HCT116 (cell line): ENCODE measurements at regions not wholly inside any gene's neighbourhood (a gene's known extent, or its start where the extent isn't known, plus 50 kb on each side); places are given as distances from the start of the nearest gene placed in this dataset.

Experiments used
- ATAC-seq: fragments of 200-7000 bp; cut with Tn5 transposase; 2 replicates; pipeline ENCODE4 v1.9.1; 2020; ENCODE audit warnings: mild to moderate bottlenecking, moderate library complexity
- BruUV-seq: library from RNA; stranded (reverse); fragments of 400-500 nt; replicated peaks from 2 replicates; lab custom pipeline; 2021; lab: Mats Ljungman, UMichigan
- CTCF ChIA-PET: fragments of 300-600 bp; sonication (Branson Sonifier 250); formaldehyde crosslinking; loops from one replicate; lab custom pipeline; 2021; ENCODE audit warnings: antibody characterized with exemption; lab: Charles Lee
- POLR2A ChIA-PET: fragments of 300-600, 350-600 bp; sonication (Branson Sonifier 250); formaldehyde crosslinking; loops from one replicate; lab custom pipeline; 2021; ENCODE audit warnings: antibody characterized with exemption; lab: Charles Lee
- RAD21 ChIA-PET, 2 experiments: fragments of 300-600 bp; sonication (Branson Sonifier 250); formaldehyde crosslinking; loops; one replicate each; lab custom pipeline; 2023; ENCODE audit warnings: low total read pairs in 2 of 2; ENCODE audit not compliant: uncharacterized antibody in 2 of 2, unreplicated experiment in 2 of 2, low non-redundant PET in 1 of 2; lab: Charles Lee
- DNase-seq: peaks from one replicate; pipeline ENCODE4 v3.0.0-alpha.2; 2010; ENCODE audit warnings: low read depth, low spot score
- H2AFZ ChIP-seq: fragments of 200-600 bp; shearing (Covaris generic), sonication (generic); 2 replicates; pipeline ENCODE4 v1.6.1; 2017; ENCODE audit warnings: low read depth, mixed run types, mixed read lengths, antibody characterized with exemption, low read length; ENCODE audit not compliant: poor library complexity, severe bottlenecking
- H3K27ac ChIP-seq: 2 replicates; pipeline ENCODE4 v1.5.1; 2012; ENCODE audit warnings: low read depth, low read length
- H3K27me3 ChIP-seq: fragments of 200-600 bp; sonication (generic); 2 replicates; pipeline ENCODE4 v1.6.1; 2016; ENCODE audit warnings: mixed run types, low read length, mixed read lengths; ENCODE audit not compliant: insufficient read depth
- H3K36me3 ChIP-seq, 2 experiments: fragments of 200-500 bp in 1 of 2; fragments of 200-600 bp in 1 of 2; sonication (Bioruptor generic) in 1 of 2; sonication (generic) in 1 of 2; 2 replicates each; pipeline versions ENCODE4 v1.5.1 to v1.6.1; 2014 to 2016; ENCODE audit warnings: low read length in 2 of 2, inconsistent platforms in 1 of 2, mixed read lengths in 1 of 2, mixed run types in 1 of 2; ENCODE audit not compliant: insufficient read depth in 2 of 2, control insufficient read depth in 1 of 2
- H3K4me1 ChIP-seq, 2 experiments: fragments of 200-600 bp in 1 of 2; sonication (generic) in 1 of 2; 2 replicates each; pipeline versions ENCODE4 v1.5.1 to v1.6.1; 2012 to 2017; ENCODE audit warnings: low read length in 2 of 2, inconsistent platforms in 1 of 2, mild to moderate bottlenecking in 1 of 2, mixed read lengths in 1 of 2, mixed run types in 1 of 2, moderate library complexity in 1 of 2; ENCODE audit not compliant: insufficient read depth in 2 of 2, control insufficient read depth in 1 of 2
- H3K4me2 ChIP-seq: fragments of 200-600 bp; sonication (generic); 2 replicates; pipeline ENCODE4 v1.6.1; 2017; ENCODE audit warnings: mixed run types, low read length, mixed read lengths
- H3K4me3 ChIP-seq, 2 experiments: fragments of 200-600 bp in 1 of 2; sonication (generic) in 1 of 2; replicated peaks in 1 of 2; 2 replicates each; pipeline ENCODE4 v1.5.1; 2011 to 2016; ENCODE audit warnings: low read length in 2 of 2, control low read depth in 1 of 2, low read depth in 1 of 2, mild to moderate bottlenecking in 1 of 2, mixed read lengths in 1 of 2, mixed run types in 1 of 2
- H3K79me2 ChIP-seq: fragments of 200-600 bp; sonication (generic); 2 replicates; pipeline ENCODE4 v1.6.1; 2017; ENCODE audit warnings: mild to moderate bottlenecking, mixed run types, low read length, moderate library complexity, mixed read lengths; ENCODE audit not compliant: insufficient read depth
- H3K9ac ChIP-seq: fragments of 200-600 bp; sonication (generic); 2 replicates; pipeline ENCODE4 v1.6.1; 2016; ENCODE audit warnings: low read length, mixed read lengths
- H3K9me2 ChIP-seq: fragments of 200-600 bp; sonication (generic), shearing (Covaris generic); 2 replicates; pipeline ENCODE4 v1.6.1; 2017; ENCODE audit warnings: mixed run types, mild to moderate bottlenecking, moderate library complexity; ENCODE audit not compliant: insufficient read depth
- H3K9me3 ChIP-seq, 2 experiments: fragments of 200-500 bp in 1 of 2; fragments of 200-600 bp in 1 of 2; sonication (Bioruptor generic) in 1 of 2; sonication (generic) in 1 of 2; 2 replicates each; pipeline ENCODE4 v1.6.1; 2014 to 2017; ENCODE audit warnings: low read length in 2 of 2, mixed read lengths in 2 of 2, inconsistent platforms in 1 of 2, low read depth in 1 of 2, mild to moderate bottlenecking in 1 of 2, mixed run types in 1 of 2, moderate library complexity in 1 of 2; ENCODE audit not compliant: control insufficient read depth in 1 of 2, insufficient read depth in 1 of 2
- H4K20me1 ChIP-seq: fragments of 200-600 bp; sonication (generic), shearing (Covaris generic); 2 replicates; pipeline ENCODE4 v1.6.1; 2017; ENCODE audit warnings: mixed run types, mild to moderate bottlenecking, moderate library complexity; ENCODE audit not compliant: insufficient read depth
- CEBPB ChIP-seq: IDR thresholded peaks from 2 replicates; pipeline ENCODE4 v1.6.1; 2012; ENCODE audit warnings: low read depth
- CTCF ChIP-seq, 3 experiments: fragments of 200-600 bp in 1 of 3; sonication (generic) in 1 of 3; IDR thresholded peaks in 2 of 3; conservative IDR thresholded peaks in 1 of 3; 2 replicates each; pipeline ENCODE4 v1.5.1; 2012 to 2017; ENCODE audit warnings: low read depth in 2 of 3, low read length in 2 of 3, antibody characterized with exemption in 1 of 3, borderline replicate concordance in 1 of 3, control low read depth in 1 of 3, mild to moderate bottlenecking in 1 of 3, mixed read lengths in 1 of 3, mixed run types in 1 of 3, moderate library complexity in 1 of 3; ENCODE audit not compliant: insufficient read depth in 1 of 3
- EGR1 ChIP-seq: IDR thresholded peaks from 2 replicates; pipeline ENCODE4 v1.6.1; 2012; ENCODE audit warnings: low read depth
- ELF1 ChIP-seq: IDR thresholded peaks from 2 replicates; pipeline ENCODE4 v1.6.1; 2012; ENCODE audit warnings: low read depth, borderline replicate concordance
- EZH2 ChIP-seq: fragments of 200-600 bp; sonication (generic); IDR thresholded peaks from 2 replicates; pipeline ENCODE4 v1.6.1; 2017; ENCODE audit warnings: antibody characterized with exemption, mixed run types
- EZH2phosphoT487 ChIP-seq: fragments of 200-600 bp; IDR thresholded peaks from 2 replicates; pipeline ENCODE4 v1.6.1; 2018; ENCODE audit warnings: antibody characterized with exemption, borderline replicate concordance
- FOSL1 ChIP-seq: IDR thresholded peaks from 2 replicates; pipeline ENCODE4 v1.6.1; 2012; ENCODE audit warnings: low read depth
- JUND ChIP-seq: IDR thresholded peaks from 2 replicates; pipeline ENCODE4 v1.6.1; 2012
- MAX ChIP-seq: IDR thresholded peaks from 2 replicates; pipeline ENCODE4 v1.6.1; 2012
- POLR2A ChIP-seq: IDR thresholded peaks from 2 replicates; pipeline ENCODE4 v1.7.0; 2011; ENCODE audit warnings: borderline replicate concordance; ENCODE audit not compliant: insufficient read depth, insufficient read length; ENCODE audit errors: extremely low read depth
- POLR2AphosphoS5 ChIP-seq: IDR thresholded peaks from 2 replicates; pipeline ENCODE4 v1.6.1; 2011; ENCODE audit warnings: mild to moderate bottlenecking, low read depth, low read length, moderate library complexity
- RAD21 ChIP-seq: IDR thresholded peaks from 2 replicates; pipeline ENCODE4 v1.6.1; 2012; ENCODE audit warnings: low read depth, mild to moderate bottlenecking
- REST ChIP-seq: IDR thresholded peaks from 2 replicates; pipeline ENCODE4 v1.6.1; 2012; ENCODE audit warnings: low read depth
- SP1 ChIP-seq: IDR thresholded peaks from 2 replicates; pipeline ENCODE4 v1.6.1; 2012; ENCODE audit warnings: low read depth
- SRF ChIP-seq: IDR thresholded peaks from 2 replicates; pipeline ENCODE4 v1.6.1; 2012; ENCODE audit warnings: low read depth
- TCF7L2 ChIP-seq: IDR thresholded peaks from 2 replicates; pipeline ENCODE4 v1.7.0; 2011; ENCODE audit warnings: borderline replicate concordance, inconsistent platforms; ENCODE audit not compliant: insufficient read depth, insufficient read length; ENCODE audit errors: extremely low read depth
- YY1 ChIP-seq: IDR thresholded peaks from 2 replicates; pipeline ENCODE4 v1.6.1; 2011; ENCODE audit warnings: low read length, low read depth, moderate library complexity, mild to moderate bottlenecking; ENCODE audit not compliant: insufficient replicate concordance; ENCODE audit errors: extremely low read depth
- intact Hi-C: fragments of 100-400 bp; cut with micrococcal nuclease; formaldehyde crosslinking; loops from 2 replicates; pipeline ENCODE4 v1.10.0; 2022
- TF ChIP-seq, protein P1 (sequence below): IDR thresholded peaks from 2 replicates; pipeline ENCODE4 v1.6.1; 2012
- TF ChIP-seq, protein P2 (sequence below): IDR thresholded peaks from 2 replicates; pipeline ENCODE4 v1.6.1; 2011; ENCODE audit warnings: mild to moderate bottlenecking, low read length, moderate library complexity; ENCODE audit not compliant: insufficient replicate concordance; ENCODE audit errors: extremely low read depth

DNA sequence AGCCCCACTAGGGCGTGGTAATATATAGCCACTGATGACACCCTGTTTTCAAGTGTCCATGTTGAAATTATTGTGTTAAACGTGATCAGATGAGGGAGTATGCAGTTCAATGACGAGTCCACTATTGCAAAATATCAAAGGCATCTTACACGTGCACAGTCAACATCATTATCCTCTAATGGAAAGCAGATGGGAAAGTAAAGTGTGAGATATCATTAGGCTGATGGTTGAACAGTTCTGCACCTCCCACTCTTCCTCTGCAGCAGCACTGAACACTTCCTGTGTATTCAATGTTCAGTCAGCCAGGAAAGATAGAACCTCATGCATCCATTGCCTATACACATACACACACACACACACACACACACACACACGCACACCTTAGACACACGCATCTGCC is 431.8 kb upstream of the CCDC54 start (continued):
- TF ChIP-seq, protein P1, sequence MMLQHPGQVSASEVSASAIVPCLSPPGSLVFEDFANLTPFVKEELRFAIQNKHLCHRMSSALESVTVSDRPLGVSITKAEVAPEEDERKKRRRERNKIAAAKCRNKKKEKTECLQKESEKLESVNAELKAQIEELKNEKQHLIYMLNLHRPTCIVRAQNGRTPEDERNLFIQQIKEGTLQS = no peak
- TF ChIP-seq EGR1 (no peak), FOSL1 (no peak)
- TF ChIP-seq, all 23 proteins: peak for 0

DNA sequence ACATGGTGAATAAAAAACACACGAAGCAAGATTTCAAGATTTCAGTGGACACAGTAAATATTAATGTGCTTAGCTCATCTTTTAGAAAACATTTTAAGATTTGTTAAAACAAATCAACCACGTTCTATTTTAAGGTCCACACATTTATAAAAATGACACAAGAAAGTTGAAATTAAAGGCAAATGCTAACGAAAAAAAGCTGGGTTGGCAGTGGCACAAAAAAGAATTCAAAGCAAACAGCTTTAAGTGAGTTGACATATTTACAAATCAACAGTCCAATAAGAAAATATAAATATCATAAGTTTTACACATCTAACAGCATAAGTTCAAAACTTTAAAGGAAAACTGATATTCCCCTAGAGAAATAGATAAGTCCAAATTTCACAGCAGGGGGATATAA is 430.4 kb upstream of the CCDC54 start:
- no peaks in the 10 kb centered on the region for H3K36me3 ChIP-seq
- no peaks in the 10 kb centered on the region for H4K20me1 ChIP-seq
- H3K27me3 ChIP-seq = no peaks in the 10 kb centered on the region
- POLR2A ChIA-PET = no interaction called here
- no peaks in the 10 kb centered on the region for H3K9me3 ChIP-seq
- H3K9ac ChIP-seq = no peak overlapping the region
- CTCF ChIA-PET = no interaction called here
- H3K4me3 ChIP-seq = no peak overlapping the region
- ATAC-seq (no peak), DNase-seq (no peak)
- no peaks in the 10 kb centered on the region for H3K79me2 ChIP-seq
- no peaks in the 10 kb centered on the region for H3K9me2 ChIP-seq
- no TSS peak for BruUV-seq
- H3K4me1 ChIP-seq = no peaks in the 10 kb centered on the region
- no peak overlapping the region for H3K27ac ChIP-seq
- RAD21 ChIA-PET = no interaction called here
- no peak overlapping the region for H3K4me2 ChIP-seq
- intact Hi-C loops = no loop called here
- H2AFZ ChIP-seq = no peak overlapping the region
- TF ChIP-seq EZH2 (no peak), SP1 (no peak), MAX (no peak), REST (no peak), EZH2phosphoT487 (no peak), POLR2AphosphoS5 (no peak), RAD21 (no peak), SRF (no peak), ELF1 (no peak), JUND (no peak), CTCF (IDR thresholded peaks at IDR 0.05 in 2 of 3, conservative IDR thresholded peaks at IDR 0.05 in 1 of 3; ENCODE audit: borderline replicate concordance in 1 of 3, insufficient read depth in 1 of 3, low read depth in 2 of 3, low read length in 2 of 3) (no peak), CEBPB (no peak), POLR2A (no peak), TCF7L2 (no peak), EGR1 (no peak), YY1 (no peak), FOSL1 (no peak)
- TF ChIP-seq, protein P2, sequence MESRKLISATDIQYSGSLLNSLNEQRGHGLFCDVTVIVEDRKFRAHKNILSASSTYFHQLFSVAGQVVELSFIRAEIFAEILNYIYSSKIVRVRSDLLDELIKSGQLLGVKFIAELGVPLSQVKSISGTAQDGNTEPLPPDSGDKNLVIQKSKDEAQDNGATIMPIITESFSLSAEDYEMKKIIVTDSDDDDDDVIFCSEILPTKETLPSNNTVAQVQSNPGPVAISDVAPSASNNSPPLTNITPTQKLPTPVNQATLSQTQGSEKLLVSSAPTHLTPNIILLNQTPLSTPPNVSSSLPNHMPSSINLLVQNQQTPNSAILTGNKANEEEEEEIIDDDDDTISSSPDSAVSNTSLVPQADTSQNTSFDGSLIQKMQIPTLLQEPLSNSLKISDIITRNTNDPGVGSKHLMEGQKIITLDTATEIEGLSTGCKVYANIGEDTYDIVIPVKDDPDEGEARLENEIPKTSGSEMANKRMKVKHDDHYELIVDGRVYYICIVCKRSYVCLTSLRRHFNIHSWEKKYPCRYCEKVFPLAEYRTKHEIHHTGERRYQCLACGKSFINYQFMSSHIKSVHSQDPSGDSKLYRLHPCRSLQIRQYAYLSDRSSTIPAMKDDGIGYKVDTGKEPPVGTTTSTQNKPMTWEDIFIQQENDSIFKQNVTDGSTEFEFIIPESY = no peak
